ENCODE measurements at regions not wholly inside any gene's neighbourhood (a gene's known extent, or its start where the extent isn't known, plus 50 kb on each side); places are given as distances from the start of the nearest gene placed in this dataset.

DNA sequence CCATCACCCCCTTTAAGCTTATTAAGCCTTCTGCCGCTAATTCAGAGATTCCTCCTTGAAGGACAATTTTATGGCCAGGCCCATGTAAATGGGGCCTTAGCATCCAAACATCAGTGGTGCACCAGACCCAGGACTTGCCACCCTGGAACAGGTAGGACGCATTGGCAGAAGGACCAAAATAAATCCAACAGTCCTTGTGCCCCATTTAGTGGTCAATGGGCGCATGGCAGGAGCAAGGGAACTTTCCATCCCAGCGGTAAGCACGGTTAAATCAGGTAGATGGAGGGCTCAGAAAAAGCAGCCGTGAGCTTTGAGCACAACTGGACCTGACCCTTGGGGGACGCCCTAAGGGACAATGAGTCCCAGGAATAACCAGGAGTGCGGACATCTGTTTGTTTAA is 540.8 kb upstream of the ROBO1 start:
- Histone ChIP-seq H3K27me3 (no peaks in the 10 kb centered on the region), H3K27ac (no peak overlapping the region), H3K9me3 (no peaks in the 10 kb centered on the region), H3K9ac (ENCODE audit: low read depth in 2 of 2, low read length in 2 of 2) (no peak overlapping the region), H3K36me3 (no peaks in the 10 kb centered on the region), H3K4me1 (no peaks in the 10 kb centered on the region), H3K4me3 (no peak overlapping the region)
- TF ChIP-seq, protein P1, sequence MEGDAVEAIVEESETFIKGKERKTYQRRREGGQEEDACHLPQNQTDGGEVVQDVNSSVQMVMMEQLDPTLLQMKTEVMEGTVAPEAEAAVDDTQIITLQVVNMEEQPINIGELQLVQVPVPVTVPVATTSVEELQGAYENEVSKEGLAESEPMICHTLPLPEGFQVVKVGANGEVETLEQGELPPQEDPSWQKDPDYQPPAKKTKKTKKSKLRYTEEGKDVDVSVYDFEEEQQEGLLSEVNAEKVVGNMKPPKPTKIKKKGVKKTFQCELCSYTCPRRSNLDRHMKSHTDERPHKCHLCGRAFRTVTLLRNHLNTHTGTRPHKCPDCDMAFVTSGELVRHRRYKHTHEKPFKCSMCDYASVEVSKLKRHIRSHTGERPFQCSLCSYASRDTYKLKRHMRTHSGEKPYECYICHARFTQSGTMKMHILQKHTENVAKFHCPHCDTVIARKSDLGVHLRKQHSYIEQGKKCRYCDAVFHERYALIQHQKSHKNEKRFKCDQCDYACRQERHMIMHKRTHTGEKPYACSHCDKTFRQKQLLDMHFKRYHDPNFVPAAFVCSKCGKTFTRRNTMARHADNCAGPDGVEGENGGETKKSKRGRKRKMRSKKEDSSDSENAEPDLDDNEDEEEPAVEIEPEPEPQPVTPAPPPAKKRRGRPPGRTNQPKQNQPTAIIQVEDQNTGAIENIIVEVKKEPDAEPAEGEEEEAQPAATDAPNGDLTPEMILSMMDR (IDR thresholded peaks at IDR 0.05), result no peak
- intact Hi-C loops (cut with DNase I), result no loop called here
- DNase-seq, result no peak

DNA sequence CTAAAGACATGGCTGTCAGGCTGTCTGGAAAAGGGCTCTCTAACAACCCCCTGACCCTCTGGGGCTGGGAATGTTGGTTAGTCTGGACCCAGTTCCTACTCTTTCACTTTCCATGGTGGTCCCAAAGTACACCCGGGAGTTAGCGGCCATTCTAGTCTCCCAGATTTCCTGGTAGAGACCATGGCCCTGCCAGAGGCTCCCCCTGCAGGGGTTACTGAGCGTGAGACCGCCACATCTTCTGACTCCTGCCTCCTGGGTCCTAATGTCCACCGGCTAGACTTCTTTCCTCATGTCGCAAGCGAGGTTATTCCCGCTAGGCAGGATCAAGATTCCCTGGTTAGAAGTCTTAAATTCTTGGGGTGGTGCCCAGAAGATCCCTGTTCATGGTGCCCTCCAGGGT is 540.0 kb upstream of the ROBO1 start:
- no peak for DNase-seq
- Histone ChIP-seq H3K36me3 (no peaks in the 10 kb centered on the region), H3K27ac (no peak overlapping the region), H3K9ac (ENCODE audit: low read depth in 2 of 2, low read length in 2 of 2) (no peak overlapping the region), H3K4me1 (no peaks in the 10 kb centered on the region), H3K27me3 (no peaks in the 10 kb centered on the region), H3K4me3 (no peak overlapping the region), H3K9me3 (no peaks in the 10 kb centered on the region)
- TF ChIP-seq, protein P1 (IDR thresholded peaks at IDR 0.05), result no peak
- intact Hi-C loops (cut with DNase I), result no loop called here

DNA sequence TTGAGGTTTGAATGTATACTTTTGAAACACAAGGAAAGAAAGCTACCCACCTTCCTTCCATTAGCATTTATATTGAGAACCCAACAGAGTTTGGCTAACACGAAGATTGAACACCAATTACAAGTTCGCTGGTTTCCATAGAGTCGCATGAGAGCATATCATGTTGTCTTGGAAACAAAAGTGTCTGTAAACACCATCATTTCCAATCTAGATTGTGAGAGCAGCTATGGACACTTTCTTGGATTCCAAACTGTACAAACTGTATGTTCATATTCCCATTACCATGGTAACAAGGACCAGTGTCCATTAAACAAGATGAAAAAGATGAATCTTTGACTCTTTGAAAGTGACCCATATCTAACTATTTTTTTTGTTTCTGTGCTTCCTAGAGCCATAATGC is 529.9 kb upstream of the ROBO1 start:
- no peak for DNase-seq
- Histone ChIP-seq H3K4me1 (no peaks in the 10 kb centered on the region), H3K9ac (ENCODE audit: low read depth in 2 of 2, low read length in 2 of 2) (no peak overlapping the region), H3K4me3 (no peak overlapping the region), H3K36me3 (no peaks in the 10 kb centered on the region), H3K27me3 (no peaks in the 10 kb centered on the region), H3K27ac (no peak overlapping the region), H3K9me3 (no peaks in the 10 kb centered on the region)
- intact Hi-C loops (cut with DNase I), result no loop called here
- TF ChIP-seq, protein P1 (IDR thresholded peaks at IDR 0.05), result no peak

DNA sequence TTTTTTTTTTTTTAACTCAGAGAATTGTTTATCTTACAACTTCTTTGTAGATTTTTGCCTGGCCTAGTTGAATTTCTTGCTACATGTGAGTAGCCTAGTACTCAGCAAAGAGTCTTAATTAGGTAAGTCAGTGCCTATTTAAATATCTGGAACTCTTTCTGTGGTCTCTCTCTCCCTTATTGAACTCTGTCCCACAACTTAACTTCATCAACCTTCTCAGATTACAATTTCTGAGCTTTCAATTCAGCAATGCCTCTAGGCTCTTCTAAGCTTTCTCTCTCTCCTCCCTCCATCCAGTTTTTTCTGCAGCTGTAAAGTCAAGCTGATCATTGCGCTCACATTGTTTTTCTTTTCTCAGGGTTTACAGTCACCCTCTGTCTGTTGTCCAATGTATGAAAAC is 517.6 kb upstream of the ROBO1 start:
- intact Hi-C loops (cut with DNase I), result no loop called here
- Histone ChIP-seq H3K27ac (no peak overlapping the region), H3K4me1 (no peaks in the 10 kb centered on the region), H3K4me3 (no peak overlapping the region), H3K36me3 (no peaks in the 10 kb centered on the region), H3K9ac (ENCODE audit: low read depth in 2 of 2, low read length in 2 of 2) (no peak overlapping the region), H3K27me3 (no peaks in the 10 kb centered on the region), H3K9me3 (no peaks in the 10 kb centered on the region)
- TF ChIP-seq, protein P1 (IDR thresholded peaks at IDR 0.05), result no peak
- DNase-seq, result no peak

DNA sequence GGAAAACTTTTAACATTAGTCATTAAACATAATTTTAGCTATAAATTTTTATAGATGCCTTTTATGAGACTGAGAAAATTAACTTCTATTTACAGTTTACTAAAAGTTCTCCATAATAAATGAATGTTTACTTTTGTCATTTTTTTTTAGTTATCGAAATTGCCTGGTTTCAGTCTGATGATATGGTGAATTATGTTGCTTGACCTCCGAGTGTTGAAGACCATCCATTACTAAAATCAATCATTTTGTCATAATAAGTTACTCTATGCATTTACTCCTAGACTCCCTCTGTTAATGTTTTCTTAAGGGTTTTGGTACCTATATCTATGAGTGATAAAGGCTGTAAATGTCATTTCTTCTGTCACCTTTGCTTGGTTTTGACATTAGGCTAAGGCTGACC is 516.0 kb upstream of the ROBO1 start:
- H3K9ac ChIP-seq (ENCODE audit: low read depth in 2 of 2, low read length in 2 of 2), result no peak overlapping the region
- no peaks in the 10 kb centered on the region for H3K9me3 ChIP-seq
- no peak overlapping the region for H3K4me3 ChIP-seq
- DNase-seq, result no peak
- no peaks in the 10 kb centered on the region for H3K27me3 ChIP-seq
- H3K36me3 ChIP-seq, result no peaks in the 10 kb centered on the region
- no peaks in the 10 kb centered on the region for H3K4me1 ChIP-seq
- TF ChIP-seq, protein P1 (IDR thresholded peaks at IDR 0.05), result no peak
- no peak overlapping the region for H3K27ac ChIP-seq
- intact Hi-C loops (cut with DNase I), result no loop called here

DNA sequence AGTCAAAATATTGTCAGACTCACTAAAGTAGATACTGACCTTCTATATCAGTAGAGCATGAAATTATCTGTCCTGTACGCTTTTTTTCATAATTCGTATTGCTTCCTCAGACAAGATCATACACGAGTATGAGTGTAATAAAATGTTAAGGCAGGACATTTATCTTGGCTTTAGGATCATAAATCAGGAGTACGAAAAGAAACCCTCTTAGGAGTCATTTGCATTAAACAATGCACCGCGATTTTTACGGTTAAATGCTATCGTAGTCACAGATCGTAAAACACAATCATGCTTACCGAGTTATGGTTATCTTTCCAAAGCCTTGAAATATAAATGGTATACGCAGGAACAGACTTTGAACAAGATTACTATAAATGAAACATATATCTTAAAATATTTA is 510.3 kb upstream of the ROBO1 start:
- H3K9me3 ChIP-seq, result no peaks in the 10 kb centered on the region
- DNase-seq, result no peak
- TF ChIP-seq, protein P1 (IDR thresholded peaks at IDR 0.05), result no peak
- no peaks in the 10 kb centered on the region for H3K27me3 ChIP-seq
- H3K4me3 ChIP-seq, result no peak overlapping the region
- H3K4me1 ChIP-seq, result no peaks in the 10 kb centered on the region
- intact Hi-C loops (cut with DNase I), result no loop called here
- H3K9ac ChIP-seq (ENCODE audit: low read depth in 2 of 2, low read length in 2 of 2), result no peak overlapping the region
- H3K36me3 ChIP-seq, result no peaks in the 10 kb centered on the region
- H3K27ac ChIP-seq, result no peak overlapping the region

Data from colonic mucosa (tissue), 4 donors.